Right lobe of liver (tissue), 6 donors: ENCODE measurements at regions not wholly inside any gene's neighbourhood (a gene's known extent, or its start where the extent isn't known, plus 50 kb on each side); places are given as distances from the start of the nearest gene placed in this dataset.

Source experiments
- ATAC-seq, 4 donors: fragments of 200-7000 bp; cut with Tn5 transposase; one replicate each; pipeline ENCODE4 v1.9.1; 2020; ENCODE audit warnings: mild to moderate bottlenecking in 4 of 4, moderate library complexity in 4 of 4
- DNase-seq, 3 donors: peaks; one replicate each; pipeline ENCODE4 v3.0.0-alpha.2; 2020
- H3K27ac ChIP-seq, 3 donors: fragments of 200-600 bp; one replicate each; pipeline ENCODE4 v1.8.0; 2022
- H3K27me3 ChIP-seq, 2 donors: fragments of 200-600 bp; one replicate each; pipeline ENCODE4 v1.8.0; 2022
- H3K36me3 ChIP-seq, 4 donors: fragments of 200-600 bp; sonication (generic) in 1 of 4; one replicate each; pipeline versions ENCODE4 v1.5.1 to v1.8.0; 2017 to 2022; ENCODE audit warnings: control low read depth in 1 of 4
- H3K4me1 ChIP-seq, 4 donors: fragments of 200-600 bp; sonication (generic) in 1 of 4; one replicate each; pipeline versions ENCODE4 v1.5.1 to v1.8.0; 2017 to 2022; ENCODE audit warnings: control low read depth in 1 of 4
- H3K4me3 ChIP-seq, 3 donors: fragments of 200-600 bp; one replicate each; pipeline ENCODE4 v1.8.0; 2022
- H3K9me3 ChIP-seq, 4 donors: fragments of 200-600 bp; sonication (generic) in 1 of 4; one replicate each; pipeline versions ENCODE4 v1.5.1 to v1.8.0; 2017 to 2022; ENCODE audit warnings: control low read depth in 1 of 4
- POLR2A ChIP-seq: fragments of 450-650 bp; IDR thresholded peaks from one replicate; pipeline ENCODE4 v1.6.1; 2017; ENCODE audit warnings: antibody characterized with exemption, mild to moderate bottlenecking
- WGBS: methylation state at CpG from one replicate; pipeline ENCODE4 v1.1.6; 2018; ENCODE audit warnings: low coverage, low lambda C conversion rate; ENCODE audit not compliant: insufficient coverage; ENCODE audit errors: missing lambda C conversion rate; 5-methylcytosine and 5-hydroxymethylcytosine counted together
- intact Hi-C, 2 donors: fragments of 100-400 bp; cut with DNase I; formaldehyde crosslinking; loops; one replicate each; pipeline versions ENCODE4 v1.11.2 to v1.14.1; 2022
- TF ChIP-seq, protein P1 (sequence below), 4 donors: fragments of 200-600 bp in 3 of 4; fragments of 450-650 bp in 1 of 4; IDR thresholded peaks; one replicate each; pipeline versions ENCODE4 v1.5.1 to v1.8.0; 2016 to 2022; ENCODE audit warnings: antibody characterized with exemption in 4 of 4, mild to moderate bottlenecking in 2 of 4
- donor health status: DM: no; HTN: yes; CAD: no.
- donor health status: DM: no; HTN: no; CAD: no.
- donor health status: DM: no; HTN: no; CAD: no.
- donor health status: DM: no; HTN: yes; CAD: no.
- donor health status: DM: no; HTN: yes; CAD: no.

DNA sequence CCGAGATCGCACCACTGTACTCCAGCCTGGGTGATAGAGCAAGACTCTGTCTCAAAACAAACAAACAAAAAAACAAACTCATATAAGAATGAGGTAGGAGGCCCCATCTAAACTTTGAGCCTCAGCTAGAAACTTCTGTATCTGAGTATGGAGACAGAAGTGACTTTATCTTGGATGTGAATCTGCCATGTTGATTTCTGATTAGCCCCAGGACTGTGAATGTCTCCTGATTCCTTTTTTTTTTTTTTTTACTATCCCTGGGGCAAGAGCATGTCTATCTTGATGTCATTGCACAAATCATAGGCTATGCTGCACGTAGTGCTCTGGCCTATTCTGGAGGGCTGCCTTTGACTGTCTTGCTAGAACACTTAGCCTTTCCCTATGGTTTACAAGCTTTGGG is 211.0 kb downstream of the PTPRU start:
- DNase-seq (no peak), ATAC-seq (no peak)
- TF ChIP-seq, protein P1, sequence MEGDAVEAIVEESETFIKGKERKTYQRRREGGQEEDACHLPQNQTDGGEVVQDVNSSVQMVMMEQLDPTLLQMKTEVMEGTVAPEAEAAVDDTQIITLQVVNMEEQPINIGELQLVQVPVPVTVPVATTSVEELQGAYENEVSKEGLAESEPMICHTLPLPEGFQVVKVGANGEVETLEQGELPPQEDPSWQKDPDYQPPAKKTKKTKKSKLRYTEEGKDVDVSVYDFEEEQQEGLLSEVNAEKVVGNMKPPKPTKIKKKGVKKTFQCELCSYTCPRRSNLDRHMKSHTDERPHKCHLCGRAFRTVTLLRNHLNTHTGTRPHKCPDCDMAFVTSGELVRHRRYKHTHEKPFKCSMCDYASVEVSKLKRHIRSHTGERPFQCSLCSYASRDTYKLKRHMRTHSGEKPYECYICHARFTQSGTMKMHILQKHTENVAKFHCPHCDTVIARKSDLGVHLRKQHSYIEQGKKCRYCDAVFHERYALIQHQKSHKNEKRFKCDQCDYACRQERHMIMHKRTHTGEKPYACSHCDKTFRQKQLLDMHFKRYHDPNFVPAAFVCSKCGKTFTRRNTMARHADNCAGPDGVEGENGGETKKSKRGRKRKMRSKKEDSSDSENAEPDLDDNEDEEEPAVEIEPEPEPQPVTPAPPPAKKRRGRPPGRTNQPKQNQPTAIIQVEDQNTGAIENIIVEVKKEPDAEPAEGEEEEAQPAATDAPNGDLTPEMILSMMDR (IDR thresholded peaks at IDR 0.05) = no peak
- no peak for TF ChIP-seq POLR2A
- no peak overlapping the region for H3K4me3 ChIP-seq
- H3K36me3 ChIP-seq = no peaks in the 10 kb centered on the region
- no peaks in the 10 kb centered on the region for H3K27me3 ChIP-seq
- H3K4me1 ChIP-seq = peaks cover 0 to 8% (median 0%) of the 10 kb centered on the region in 4 donors
- WGBS = 79% methylated on average over 3 of the region's 3 CpGs
- no peak overlapping the region for H3K27ac ChIP-seq
- intact Hi-C loops = no loop called here
- H3K9me3 ChIP-seq = no peaks in the 10 kb centered on the region

GRCh38 chr1:29444782-29445729 is 208.7 kb downstream of the PTPRU start:
- Histone ChIP-seq H3K4me1 (peaks cover 0 to 8% (median 0%) of the 10 kb centered on the region in 4 donors), H3K27ac (no peak overlapping the region), H3K36me3 (no peaks in the 10 kb centered on the region), H3K27me3 (no peaks in the 10 kb centered on the region), H3K9me3 (no peaks in the 10 kb centered on the region), H3K4me3 (no peak overlapping the region)
- whole genome bisulfite sequencing = 43% methylated on average over 8 of the region's 13 CpGs
- TF ChIP-seq, protein P1 (IDR thresholded peaks at IDR 0.05) = no peak
- no peak for TF ChIP-seq POLR2A
- intact Hi-C loops = no loop called here
- no peak for ATAC-seq
- DNase-seq = no peak

GRCh38 chr1:29444081-29444715 is 207.9 kb downstream of the PTPRU start:
- no peak overlapping the region for H3K27ac ChIP-seq
- intact Hi-C loops = no loop called here
- no peaks in the 10 kb centered on the region for H3K36me3 ChIP-seq
- no peaks in the 10 kb centered on the region for H3K27me3 ChIP-seq
- ATAC-seq (no peak), DNase-seq (no peak)
- H3K9me3 ChIP-seq = no peaks in the 10 kb centered on the region
- 59% methylated on average over 7 of the region's 8 CpGs for WGBS
- TF ChIP-seq, protein P1 (IDR thresholded peaks at IDR 0.05) = no peak
- no peak for TF ChIP-seq POLR2A
- H3K4me1 ChIP-seq = peaks cover 0 to 8% (median 0%) of the 10 kb centered on the region in 4 donors
- no peak overlapping the region for H3K4me3 ChIP-seq

DNA sequence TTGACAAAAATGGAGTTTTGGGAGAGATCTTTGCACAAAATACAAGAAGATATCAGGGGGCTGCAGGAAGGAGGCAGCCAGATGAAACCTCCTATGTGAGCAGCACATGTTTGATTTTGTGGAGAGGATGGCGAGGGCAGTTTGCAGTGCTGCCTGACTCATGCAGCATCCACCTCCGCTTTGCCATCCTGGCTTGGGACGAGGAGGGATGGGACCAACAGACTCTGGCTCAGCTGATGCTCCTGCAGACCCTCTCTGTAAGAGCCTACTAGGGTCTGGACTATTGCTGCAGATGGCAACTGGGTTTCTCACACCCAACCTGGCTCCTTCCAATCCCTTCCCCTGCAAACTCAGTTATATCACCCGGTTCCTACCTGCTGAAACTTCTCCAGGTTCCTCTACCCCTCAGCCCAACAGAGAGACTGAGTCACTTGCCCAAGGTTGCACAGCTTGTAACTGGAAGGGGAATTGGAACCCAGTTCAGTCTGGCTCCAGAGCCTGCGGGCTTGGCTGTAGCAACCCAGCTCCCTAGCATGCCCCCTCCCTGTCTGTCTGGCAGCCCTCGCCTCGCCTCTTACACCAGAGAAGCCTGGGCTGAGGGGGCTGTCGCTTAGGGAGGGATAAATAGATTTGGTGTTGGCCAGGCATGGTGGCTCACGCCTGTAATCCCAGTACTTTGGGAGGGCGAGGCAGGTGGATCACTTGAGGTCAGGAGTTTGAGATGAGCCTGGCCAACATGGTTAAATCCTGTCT is 205.8 kb downstream of the PTPRU start:
- H3K36me3 ChIP-seq = no peaks in the 10 kb centered on the region
- 68% methylated on average over 4 of the region's 10 CpGs for WGBS
- DNase-seq = no peak
- TF ChIP-seq, protein P1 (IDR thresholded peaks at IDR 0.05) = no peak
- TF ChIP-seq POLR2A = no peak
- H3K27me3 ChIP-seq = no peaks in the 10 kb centered on the region
- H3K4me3 ChIP-seq = no peak overlapping the region
- no peak for ATAC-seq
- no peaks in the 10 kb centered on the region for H3K9me3 ChIP-seq
- intact Hi-C loops = no loop called here
- no peaks in the 10 kb centered on the region for H3K4me1 ChIP-seq
- H3K27ac ChIP-seq = no peak overlapping the region
